ENCODE measurements at regions not wholly inside any gene's neighbourhood (a gene's known extent, or its start where the extent isn't known, plus 50 kb on each side); places are given as distances from the start of the nearest gene placed in this dataset.

- H3K79me1 ChIP-seq (ENCODE audit: low read depth in 1 of 2, low read length in 2 of 2), result no peaks in the 10 kb centered on the region
- H3K23ac ChIP-seq (ENCODE audit: low read depth, low read length), result no peak overlapping the region
- no peak overlapping the region for H3K14ac ChIP-seq (replicated peaks; ENCODE audit: low read depth, low read length)
- no peak overlapping the region for H2AK5ac ChIP-seq (ENCODE audit: low read depth, low read length)
- H2AFZ ChIP-seq (replicated peaks; ENCODE audit: low read length, poor library complexity), result no peak overlapping the region
- H3K4me1 ChIP-seq (ENCODE audit: control insufficient read depth, insufficient read depth, low read length), result no peaks in the 10 kb centered on the region
- H2AK9ac ChIP-seq (replicated peaks; ENCODE audit: low read depth, low read length, poor library complexity), result no peak overlapping the region
- no peak overlapping the region for H2BK15ac ChIP-seq (ENCODE audit: low read depth, low read length)
- H4K8ac ChIP-seq (ENCODE audit: low read depth in 2 of 2, low read length in 2 of 2), result no peak overlapping the region
- no peak overlapping the region for H3K27ac ChIP-seq (ENCODE audit: insufficient read depth, low read length)
- in situ Hi-C loops (cut with MboI; ENCODE audit: low sequenced_read_pairs), result no loop called here
- no peaks in the 10 kb centered on the region for H3K36me3 ChIP-seq (ENCODE audit: control insufficient read depth, insufficient read depth, low read length)
- DNase-seq (no peak), ATAC-seq (ENCODE audit: low read depth) (no peak)
- ChIA-PET CTCF (no interaction called here), POLR2A (ENCODE audit: unreplicated experiment) (no interaction called here)
- H3K27me3 ChIP-seq (ENCODE audit: control insufficient read depth, insufficient read depth, low read length), result no peaks in the 10 kb centered on the region
- no peaks in the 10 kb centered on the region for H4K20me1 ChIP-seq (ENCODE audit: insufficient read depth, low read length)
- no peak overlapping the region for H3K4me2 ChIP-seq (ENCODE audit: low read depth, low read length)
- no peak overlapping the region for H3K4me3 ChIP-seq (ENCODE audit: insufficient read depth, low read depth, low read length)
- H2BK5ac ChIP-seq (ENCODE audit: low read depth, low read length, poor library complexity, severe bottlenecking), result no peak overlapping the region
- H3K56ac ChIP-seq (ENCODE audit: extremely low read depth, insufficient read depth, low read length), result no peak overlapping the region
- WGBS, 2 experiments (ENCODE audit: extremely low coverage in 2 of 2, insufficient read length in 1 of 2), result 26% methylated on average over 4 of the region's 9 CpGs; no CpG with 5 or more reads in 1 of the 2 experiments
- no peak overlapping the region for H4K5ac ChIP-seq (ENCODE audit: low read depth, low read length)
- no peak overlapping the region for H3K18ac ChIP-seq (ENCODE audit: low read depth, low read length)
- H3K9me3 ChIP-seq (ENCODE audit: control insufficient read depth, insufficient read depth, low read length), result no peaks in the 10 kb centered on the region
- intact Hi-C loops (cut with micrococcal nuclease), result no loop called here
- no peak overlapping the region for H2BK120ac ChIP-seq (ENCODE audit: low read depth, low read length)
- BruUV-seq (replicated peaks), result no TSS peak
- H4K91ac ChIP-seq (ENCODE audit: insufficient read depth, low read depth, low read length), result no peak overlapping the region
- H2BK20ac ChIP-seq (ENCODE audit: low read depth, low read length), result no peak overlapping the region
- TF ChIP-seq MXI1 (IDR thresholded peaks at IDR 0.05; ENCODE audit: borderline replicate concordance, low read depth, low read length), result no peak
- no peak for TF ChIP-seq MAFK (IDR thresholded peaks at IDR 0.05; ENCODE audit: low read depth, low read length)
- TF ChIP-seq RCOR1 (IDR thresholded peaks at IDR 0.05; ENCODE audit: insufficient replicate concordance, low read length), result no peak
- TF ChIP-seq CHD1 (IDR thresholded peaks at IDR 0.05; ENCODE audit: low read depth, low read length), result no peak
- TF ChIP-seq SMC3 (IDR thresholded peaks at IDR 0.05; ENCODE audit: low read depth, low read length), result no peak
- TF ChIP-seq MAZ (IDR thresholded peaks at IDR 0.05; ENCODE audit: borderline replicate concordance, low read depth, low read length), result no peak
- no peak for TF ChIP-seq BHLHE40 (IDR thresholded peaks at IDR 0.05; ENCODE audit: low read depth, low read length)
- no peak for TF ChIP-seq NFE2L2 (IDR thresholded peaks at IDR 0.05; ENCODE audit: low read depth, low read length)
- no peak for TF ChIP-seq RAD21 (IDR thresholded peaks at IDR 0.05; ENCODE audit: low read length)
- TF ChIP-seq USF2 (IDR thresholded peaks at IDR 0.05; ENCODE audit: low read depth, low read length), result no peak
- no peak for TF ChIP-seq POLR2A (IDR thresholded peaks at IDR 0.05; ENCODE audit: low read depth, low read length)
- TF ChIP-seq CEBPB (IDR thresholded peaks at IDR 0.05; ENCODE audit: low read depth, low read length), result no peak
- TF ChIP-seq ELK1 (IDR thresholded peaks at IDR 0.05; ENCODE audit: borderline replicate concordance, low read depth, low read length), result no peak
- no peak for TF ChIP-seq CTCF (conservative IDR thresholded peaks at IDR 0.05; ENCODE audit: low read depth, low read length)
- no peak for TF ChIP-seq FOS (IDR thresholded peaks at IDR 0.05; ENCODE audit: low read depth, low read length)
- no peak for TF ChIP-seq RFX5 (IDR thresholded peaks at IDR 0.05; ENCODE audit: low read depth, low read length)
- no peak overlapping the region for H3K9ac ChIP-seq (ENCODE audit: low read depth, low read length)
- no peak overlapping the region for H3K4ac ChIP-seq (ENCODE audit: low read depth, low read length)
- dilution Hi-C loops (cut with HindIII; ENCODE audit: low sequenced_read_pairs, unreplicated experiment), result no loop called here
- no peaks in the 10 kb centered on the region for H3K9me1 ChIP-seq (ENCODE audit: insufficient read depth, low read length)
These were observed 123.4 kb downstream of the MFAP3L start for GRCh38 chr4:169902658-169903345.

Measured in IMR-90 (cell line).